SK-N-SH treated with all-trans-retinoic acid at 6 μM for 48 hours (cell line): ENCODE measurements at regions not wholly inside any gene's neighbourhood (a gene's known extent, or its start where the extent isn't known, plus 50 kb on each side); places are given as distances from the start of the nearest gene placed in this dataset.

ENCODE experiments used
- ATAC-seq: fragments of 200-7000 bp; cut with Tn5 transposase; 3 replicates; pipeline ENCODE4 v1.9.1; 2020; ENCODE audit warnings: mild to moderate bottlenecking, moderate library complexity
- ARNTL ChIP-seq: fragments of 450-650 bp; formaldehyde crosslinking; IDR thresholded peaks from 2 replicates; pipeline ENCODE4 v1.5.0; 2020; ENCODE audit warnings: low read depth, mild to moderate bottlenecking, moderate library complexity, borderline replicate concordance
- BACH2 ChIP-seq: fragments of 250-450 bp; sonication (Bioruptor Pico); IDR thresholded peaks from 2 replicates; pipeline ENCODE4 v1.9.0; 2021; ENCODE audit warnings: mild to moderate bottlenecking, borderline replicate concordance
- CSDC2 ChIP-seq: fragments of 250-450 bp; sonication (Bioruptor Pico); IDR thresholded peaks from 2 replicates; pipeline ENCODE4 v1.5.0; 2020; ENCODE audit warnings: mild to moderate bottlenecking, moderate library complexity
- GLIS3 ChIP-seq: fragments of 250-450 bp; sonication (Bioruptor Pico); IDR thresholded peaks from 2 replicates; pipeline ENCODE4 v1.5.0; 2020; ENCODE audit warnings: mild to moderate bottlenecking, moderate library complexity
- ISL1 ChIP-seq: fragments of 250-450 bp; sonication (Bioruptor Pico); IDR thresholded peaks from 2 replicates; pipeline ENCODE4 v2.1.2; 2022; ENCODE audit warnings: mild to moderate bottlenecking, moderate library complexity
- OSR1 ChIP-seq: fragments of 250-450 bp; sonication (Bioruptor Pico); IDR thresholded peaks from 2 replicates; pipeline ENCODE4 v1.8.0; 2022; ENCODE audit warnings: moderate library complexity, mild to moderate bottlenecking, inconsistent platforms
- PPARA ChIP-seq: fragments of 250-450 bp; sonication (Bioruptor Pico); IDR thresholded peaks from 2 replicates; pipeline ENCODE4 v1.5.0; 2020; ENCODE audit warnings: mild to moderate bottlenecking, borderline replicate concordance
- RARB ChIP-seq: fragments of 250-450 bp; sonication (Bioruptor Pico); IDR thresholded peaks from 2 replicates; pipeline ENCODE4 v1.8.0; 2021; ENCODE audit warnings: mild to moderate bottlenecking, moderate library complexity
- SNAI2 ChIP-seq: fragments of 250-450 bp; sonication (Bioruptor Pico); IDR thresholded peaks from 2 replicates; pipeline ENCODE4 v1.5.0; 2020; ENCODE audit warnings: mild to moderate bottlenecking, moderate library complexity
- ZC3H10 ChIP-seq: fragments of 250-450 bp; sonication (Bioruptor Pico); IDR thresholded peaks from 2 replicates; pipeline ENCODE4 v1.5.1; 2021; ENCODE audit warnings: mild to moderate bottlenecking, moderate library complexity
- ZFP3 ChIP-seq: fragments of 250-450 bp; sonication (Bioruptor Pico); IDR thresholded peaks from 2 replicates; pipeline ENCODE4 v1.5.0; 2020; ENCODE audit warnings: mild to moderate bottlenecking, moderate library complexity
- ZFP30 ChIP-seq: fragments of 450-650 bp; formaldehyde crosslinking; IDR thresholded peaks from 2 replicates; pipeline ENCODE4 v1.5.0; 2022; ENCODE audit warnings: mild to moderate bottlenecking, moderate library complexity
- ZNF565 ChIP-seq: fragments of 450-650 bp; formaldehyde crosslinking; conservative IDR thresholded peaks from 2 replicates; pipeline ENCODE4 v1.5.0; 2020; ENCODE audit warnings: low read depth, mild to moderate bottlenecking, moderate library complexity
- ZNF8 ChIP-seq: fragments of 450-650 bp; formaldehyde crosslinking; IDR thresholded peaks from 2 replicates; pipeline ENCODE4 v1.5.0; 2020; ENCODE audit warnings: mild to moderate bottlenecking, moderate library complexity
- TF ChIP-seq, protein P1 (sequence below): fragments of 250-450 bp; sonication (Bioruptor Pico); IDR thresholded peaks from 2 replicates; pipeline ENCODE4 v1.5.1; 2021; ENCODE audit warnings: mild to moderate bottlenecking, moderate library complexity
- TF ChIP-seq, protein P2 (sequence below): fragments of 250-450 bp; sonication (Bioruptor Pico); IDR thresholded peaks from 2 replicates; pipeline ENCODE4 v1.5.1; 2020; ENCODE audit warnings: low read depth, mild to moderate bottlenecking, moderate library complexity
- TF ChIP-seq, protein P3 (sequence below): fragments of 250-450 bp; sonication (Bioruptor Pico); IDR thresholded peaks from 2 replicates; pipeline ENCODE4 v1.8.0; 2021; ENCODE audit warnings: low read depth, mild to moderate bottlenecking, moderate library complexity, borderline replicate concordance
- TF ChIP-seq, protein P4 (sequence below): fragments of 250-450 bp; sonication (Bioruptor Pico); IDR thresholded peaks from 2 replicates; pipeline ENCODE4 v1.5.0; 2020; ENCODE audit warnings: mild to moderate bottlenecking, moderate library complexity
- TF ChIP-seq, protein P5 (sequence below): fragments of 250-450 bp; sonication (Bioruptor Pico); IDR thresholded peaks from 2 replicates; pipeline ENCODE4 v1.8.0; 2020; ENCODE audit warnings: mild to moderate bottlenecking, moderate library complexity, borderline replicate concordance

DNA sequence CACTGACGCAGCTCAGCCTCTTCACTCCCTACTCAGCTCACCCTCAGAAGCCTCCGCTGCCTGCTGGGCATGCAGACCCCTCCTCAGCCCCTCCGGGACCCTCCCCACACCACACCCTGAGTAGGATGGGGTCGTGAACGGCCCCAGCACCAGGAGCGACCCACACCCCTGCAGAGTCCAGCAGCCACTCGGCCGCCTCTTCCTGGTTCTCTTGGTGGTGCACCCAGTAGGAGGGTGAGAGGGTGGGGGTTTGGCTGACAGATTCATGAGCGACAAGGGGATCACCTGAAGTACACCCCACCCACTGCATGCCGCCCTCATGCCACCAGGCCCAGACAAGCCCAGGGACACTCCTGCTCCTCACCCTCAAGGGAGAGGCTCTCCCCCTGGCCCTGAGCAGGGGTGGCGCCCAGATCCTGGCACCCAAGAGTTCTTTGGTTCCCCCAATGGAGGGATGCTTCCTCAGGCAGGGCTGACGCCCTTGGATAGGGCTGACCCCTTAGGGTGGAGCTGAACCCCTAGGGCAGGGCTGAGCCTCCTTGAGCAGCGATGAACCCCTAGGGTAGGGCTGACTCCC is 76.6 kb upstream of the GPC1 start (continued):
- TF ChIP-seq, protein P1, sequence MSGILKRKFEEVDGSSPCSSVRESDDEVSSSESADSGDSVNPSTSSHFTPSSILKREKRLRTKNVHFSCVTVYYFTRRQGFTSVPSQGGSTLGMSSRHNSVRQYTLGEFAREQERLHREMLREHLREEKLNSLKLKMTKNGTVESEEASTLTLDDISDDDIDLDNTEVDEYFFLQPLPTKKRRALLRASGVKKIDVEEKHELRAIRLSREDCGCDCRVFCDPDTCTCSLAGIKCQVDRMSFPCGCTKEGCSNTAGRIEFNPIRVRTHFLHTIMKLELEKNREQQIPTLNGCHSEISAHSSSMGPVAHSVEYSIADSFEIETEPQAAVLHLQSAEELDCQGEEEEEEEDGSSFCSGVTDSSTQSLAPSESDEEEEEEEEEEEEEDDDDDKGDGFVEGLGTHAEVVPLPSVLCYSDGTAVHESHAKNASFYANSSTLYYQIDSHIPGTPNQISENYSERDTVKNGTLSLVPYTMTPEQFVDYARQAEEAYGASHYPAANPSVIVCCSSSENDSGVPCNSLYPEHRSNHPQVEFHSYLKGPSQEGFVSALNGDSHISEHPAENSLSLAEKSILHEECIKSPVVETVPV (CRISPR knock-in tag), result no peak

DNA sequence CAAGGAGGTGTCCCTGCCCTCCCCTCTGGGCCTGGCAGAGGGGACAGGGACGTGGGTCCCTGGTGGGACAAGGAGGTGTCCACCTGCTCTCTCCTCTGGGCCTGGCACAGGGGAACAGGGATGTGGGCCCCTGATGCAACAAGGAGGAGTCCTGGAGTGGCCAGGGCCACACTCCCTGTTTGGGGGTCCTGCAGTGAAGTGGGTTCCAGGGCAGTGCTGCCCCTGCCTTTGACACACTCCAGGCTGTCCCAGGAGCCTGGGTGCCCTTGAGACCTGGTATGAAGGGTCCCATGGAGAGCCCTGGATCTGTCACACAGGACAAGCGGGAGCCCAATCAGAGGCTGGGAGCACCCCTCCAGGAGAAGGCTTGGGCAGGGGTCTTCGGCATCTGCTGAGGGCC is 75.8 kb upstream of the GPC1 start:
- TF ChIP-seq, protein P2, sequence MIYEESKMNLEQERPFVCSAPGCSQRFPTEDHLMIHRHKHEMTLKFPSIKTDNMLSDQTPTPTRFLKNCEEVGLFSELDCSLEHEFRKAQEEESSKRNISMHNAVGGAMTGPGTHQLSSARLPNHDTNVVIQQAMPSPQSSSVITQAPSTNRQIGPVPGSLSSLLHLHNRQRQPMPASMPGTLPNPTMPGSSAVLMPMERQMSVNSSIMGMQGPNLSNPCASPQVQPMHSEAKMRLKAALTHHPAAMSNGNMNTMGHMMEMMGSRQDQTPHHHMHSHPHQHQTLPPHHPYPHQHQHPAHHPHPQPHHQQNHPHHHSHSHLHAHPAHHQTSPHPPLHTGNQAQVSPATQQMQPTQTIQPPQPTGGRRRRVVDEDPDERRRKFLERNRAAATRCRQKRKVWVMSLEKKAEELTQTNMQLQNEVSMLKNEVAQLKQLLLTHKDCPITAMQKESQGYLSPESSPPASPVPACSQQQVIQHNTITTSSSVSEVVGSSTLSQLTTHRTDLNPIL (CRISPR knock-in tag), result no peak
- TF ChIP-seq ZFP30 (CRISPR knock-in tag) (no peak), ARNTL (no peak), ZFP3 (CRISPR knock-in tag) (no peak), ZC3H10 (no peak), CSDC2 (CRISPR knock-in tag) (no peak), OSR1 (CRISPR knock-in tag) (no peak)
- TF ChIP-seq, protein P3, sequence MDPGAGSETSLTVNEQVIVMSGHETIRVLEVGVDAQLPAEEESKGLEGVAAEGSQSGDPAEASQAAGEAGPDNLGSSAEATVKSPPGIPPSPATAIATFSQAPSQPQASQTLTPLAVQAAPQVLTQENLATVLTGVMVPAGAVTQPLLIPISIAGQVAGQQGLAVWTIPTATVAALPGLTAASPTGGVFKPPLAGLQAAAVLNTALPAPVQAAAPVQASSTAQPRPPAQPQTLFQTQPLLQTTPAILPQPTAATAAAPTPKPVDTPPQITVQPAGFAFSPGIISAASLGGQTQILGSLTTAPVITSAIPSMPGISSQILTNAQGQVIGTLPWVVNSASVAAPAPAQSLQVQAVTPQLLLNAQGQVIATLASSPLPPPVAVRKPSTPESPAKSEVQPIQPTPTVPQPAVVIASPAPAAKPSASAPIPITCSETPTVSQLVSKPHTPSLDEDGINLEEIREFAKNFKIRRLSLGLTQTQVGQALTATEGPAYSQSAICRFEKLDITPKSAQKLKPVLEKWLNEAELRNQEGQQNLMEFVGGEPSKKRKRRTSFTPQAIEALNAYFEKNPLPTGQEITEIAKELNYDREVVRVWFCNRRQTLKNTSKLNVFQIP (CRISPR knock-in tag), result no peak
- no peak for ATAC-seq

DNA sequence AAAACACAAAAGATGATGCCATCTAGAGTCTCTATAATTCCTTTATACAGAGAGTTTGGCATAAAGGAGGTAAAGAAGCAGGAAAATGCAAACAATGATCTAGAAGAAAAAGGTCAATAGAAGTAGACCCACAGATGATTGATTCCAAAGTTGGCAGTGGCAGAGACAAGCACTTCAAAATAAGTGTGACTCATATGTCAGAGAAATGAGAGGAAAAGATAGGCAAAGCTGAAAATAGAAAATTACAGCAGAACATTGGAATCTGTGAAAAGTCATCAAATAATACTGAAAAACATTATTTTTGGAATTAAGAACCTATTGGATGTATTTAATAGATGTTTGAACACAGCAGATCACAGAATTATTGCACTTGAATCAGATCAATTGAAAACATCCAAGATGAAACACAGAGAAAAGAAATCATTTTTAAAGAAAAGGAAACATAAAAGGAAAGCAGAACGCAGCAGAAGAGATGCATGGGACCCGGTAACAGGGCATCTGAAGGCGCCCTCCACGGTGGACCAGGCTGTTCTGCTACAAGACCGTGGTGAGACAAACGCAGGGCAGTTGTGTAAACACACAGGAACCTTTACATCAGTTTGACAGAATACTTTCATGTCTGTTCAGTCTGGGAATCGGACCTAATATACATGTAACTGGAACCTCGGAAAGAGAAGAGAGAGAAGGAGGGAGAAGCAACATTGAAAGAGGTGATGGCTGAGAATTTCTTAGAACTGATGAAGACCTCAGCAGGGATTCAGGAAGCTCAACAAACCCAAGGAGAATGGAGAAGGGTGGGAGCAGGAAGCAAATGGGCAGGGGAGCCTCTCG is 74.6 kb upstream of the GPC1 start:
- no peak for ATAC-seq
- no peak for TF ChIP-seq GLIS3 (CRISPR knock-in tag)
- TF ChIP-seq ARNTL, result no peak
- TF ChIP-seq, protein P1 (CRISPR knock-in tag), result no peak
- TF ChIP-seq ZFP3 (CRISPR knock-in tag), result no peak
- TF ChIP-seq, protein P4, sequence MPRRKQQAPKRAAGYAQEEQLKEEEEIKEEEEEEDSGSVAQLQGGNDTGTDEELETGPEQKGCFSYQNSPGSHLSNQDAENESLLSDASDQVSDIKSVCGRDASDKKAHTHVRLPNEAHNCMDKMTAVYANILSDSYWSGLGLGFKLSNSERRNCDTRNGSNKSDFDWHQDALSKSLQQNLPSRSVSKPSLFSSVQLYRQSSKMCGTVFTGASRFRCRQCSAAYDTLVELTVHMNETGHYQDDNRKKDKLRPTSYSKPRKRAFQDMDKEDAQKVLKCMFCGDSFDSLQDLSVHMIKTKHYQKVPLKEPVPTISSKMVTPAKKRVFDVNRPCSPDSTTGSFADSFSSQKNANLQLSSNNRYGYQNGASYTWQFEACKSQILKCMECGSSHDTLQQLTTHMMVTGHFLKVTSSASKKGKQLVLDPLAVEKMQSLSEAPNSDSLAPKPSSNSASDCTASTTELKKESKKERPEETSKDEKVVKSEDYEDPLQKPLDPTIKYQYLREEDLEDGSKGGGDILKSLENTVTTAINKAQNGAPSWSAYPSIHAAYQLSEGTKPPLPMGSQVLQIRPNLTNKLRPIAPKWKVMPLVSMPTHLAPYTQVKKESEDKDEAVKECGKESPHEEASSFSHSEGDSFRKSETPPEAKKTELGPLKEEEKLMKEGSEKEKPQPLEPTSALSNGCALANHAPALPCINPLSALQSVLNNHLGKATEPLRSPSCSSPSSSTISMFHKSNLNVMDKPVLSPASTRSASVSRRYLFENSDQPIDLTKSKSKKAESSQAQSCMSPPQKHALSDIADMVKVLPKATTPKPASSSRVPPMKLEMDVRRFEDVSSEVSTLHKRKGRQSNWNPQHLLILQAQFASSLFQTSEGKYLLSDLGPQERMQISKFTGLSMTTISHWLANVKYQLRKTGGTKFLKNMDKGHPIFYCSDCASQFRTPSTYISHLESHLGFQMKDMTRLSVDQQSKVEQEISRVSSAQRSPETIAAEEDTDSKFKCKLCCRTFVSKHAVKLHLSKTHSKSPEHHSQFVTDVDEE (CRISPR knock-in tag), result no peak
- TF ChIP-seq, protein P2 (CRISPR knock-in tag), result no peak
- no peak for TF ChIP-seq ISL1 (CRISPR knock-in tag)
- no peak for TF ChIP-seq ZNF8 (CRISPR knock-in tag)
- no peak for TF ChIP-seq ZC3H10
- TF ChIP-seq ZNF565 (CRISPR knock-in tag), result no peak
- TF ChIP-seq, protein P5, sequence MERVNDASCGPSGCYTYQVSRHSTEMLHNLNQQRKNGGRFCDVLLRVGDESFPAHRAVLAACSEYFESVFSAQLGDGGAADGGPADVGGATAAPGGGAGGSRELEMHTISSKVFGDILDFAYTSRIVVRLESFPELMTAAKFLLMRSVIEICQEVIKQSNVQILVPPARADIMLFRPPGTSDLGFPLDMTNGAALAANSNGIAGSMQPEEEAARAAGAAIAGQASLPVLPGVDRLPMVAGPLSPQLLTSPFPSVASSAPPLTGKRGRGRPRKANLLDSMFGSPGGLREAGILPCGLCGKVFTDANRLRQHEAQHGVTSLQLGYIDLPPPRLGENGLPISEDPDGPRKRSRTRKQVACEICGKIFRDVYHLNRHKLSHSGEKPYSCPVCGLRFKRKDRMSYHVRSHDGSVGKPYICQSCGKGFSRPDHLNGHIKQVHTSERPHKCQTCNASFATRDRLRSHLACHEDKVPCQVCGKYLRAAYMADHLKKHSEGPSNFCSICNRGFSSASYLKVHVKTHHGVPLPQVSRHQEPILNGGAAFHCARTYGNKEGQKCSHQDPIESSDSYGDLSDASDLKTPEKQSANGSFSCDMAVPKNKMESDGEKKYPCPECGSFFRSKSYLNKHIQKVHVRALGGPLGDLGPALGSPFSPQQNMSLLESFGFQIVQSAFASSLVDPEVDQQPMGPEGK (CRISPR knock-in tag), result no peak
- no peak for TF ChIP-seq PPARA (CRISPR knock-in tag)
- TF ChIP-seq, protein P3 (CRISPR knock-in tag), result no peak
- TF ChIP-seq BACH2, result no peak
- no peak for TF ChIP-seq CSDC2 (CRISPR knock-in tag)
- no peak for TF ChIP-seq RARB (CRISPR knock-in tag)
- no peak for TF ChIP-seq SNAI2 (CRISPR knock-in tag)
